ENCODE measurements at regions not wholly inside any gene's neighbourhood (a gene's known extent, or its start where the extent isn't known, plus 50 kb on each side); places are given as distances from the start of the nearest gene placed in this dataset.

- TF ChIP-seq CTCF (IDR thresholded peaks at IDR 0.05), result no peak
- TF ChIP-seq TEAD1 (CRISPR knock-in tag; IDR thresholded peaks at IDR 0.05), result no peak
Measured at GRCh38 chr10:61251089-61251488, 202.1 kb downstream of the TMEM26 start.
